AG04450 (cell line): ENCODE measurements at regions not wholly inside any gene's neighbourhood (a gene's known extent, or its start where the extent isn't known, plus 50 kb on each side); places are given as distances from the start of the nearest gene placed in this dataset.

Source experiments
- CTCF ChIA-PET: fragments of 300-600, 350-600 bp; formaldehyde crosslinking; extraction: SDS; loops from one replicate; lab custom pipeline; 2022; ENCODE audit warnings: antibody characterized with exemption, inconsistent platforms; lab: Charles Lee
- POLR2A ChIA-PET: fragments of 350-600 bp; formaldehyde crosslinking; extraction: SDS; loops from one replicate; lab custom pipeline; 2021; ENCODE audit warnings: antibody characterized with exemption, inconsistent platforms; lab: Yijun Ruan, JAX
- DNase-seq: peaks from one replicate; pipeline ENCODE4 v3.0.0-alpha.2; 2011; ENCODE audit warnings: low read depth, low spot score
- H3K27ac ChIP-seq: one replicate; pipeline ENCODE4 v1.5.1; 2012; ENCODE audit warnings: low read depth, low read length, control low read depth
- H3K27me3 ChIP-seq: one replicate; pipeline ENCODE4 v1.6.0; 2012; ENCODE audit warnings: low read length; ENCODE audit not compliant: control insufficient read depth, insufficient read depth
- H3K4me3 ChIP-seq: 2 replicates; pipeline ENCODE4 v1.5.1; 2011; ENCODE audit warnings: mild to moderate bottlenecking, low read depth, low read length, control low read depth
- H3K9me3 ChIP-seq: 2 replicates; pipeline ENCODE4 v1.5.1; 2012; ENCODE audit warnings: low read length; ENCODE audit not compliant: control insufficient read depth, insufficient read depth
- CTCF ChIP-seq: IDR thresholded peaks from 2 replicates; pipeline ENCODE4 v1.5.1; 2011; ENCODE audit warnings: low read depth, low read length, control low read depth, inconsistent platforms

- no peak for DNase-seq
- ChIA-PET CTCF (interaction anchor here (0.6 kb wide), 1 partner anchor 758 kb away, joined by 3 read pairs; no protein-coding TSS in a partner anchor), POLR2A (no interaction called here)
- H3K9me3 ChIP-seq = no peaks in the 10 kb centered on the region
- H3K27ac ChIP-seq = no peak overlapping the region
- H3K27me3 ChIP-seq = no peaks in the 10 kb centered on the region
- no peak overlapping the region for H3K4me3 ChIP-seq
- TF ChIP-seq CTCF = no peak
Observed at GRCh38 chr5:124554746-124555578, 191.5 kb downstream of the ZNF608 start.

GRCh38 chr5:124553911-124554310 is 192.5 kb downstream of the ZNF608 start:
- ChIA-PET POLR2A (no interaction called here), CTCF (no interaction called here)
- no peaks in the 10 kb centered on the region for H3K27me3 ChIP-seq
- TF ChIP-seq CTCF = no peak
- H3K4me3 ChIP-seq = no peak overlapping the region
- no peak overlapping the region for H3K27ac ChIP-seq
- DNase-seq = no peak
- H3K9me3 ChIP-seq = no peaks in the 10 kb centered on the region

- no peaks in the 10 kb centered on the region for H3K9me3 ChIP-seq
- H3K27ac ChIP-seq = no peak overlapping the region
- H3K4me3 ChIP-seq = no peak overlapping the region
- DNase-seq = no peak
- no peaks in the 10 kb centered on the region for H3K27me3 ChIP-seq
- CTCF ChIA-PET = no interaction called here
- no peak for TF ChIP-seq CTCF
- POLR2A ChIA-PET = no interaction called here
Observed at GRCh38 chr5:124552526-124552925, 193.9 kb downstream of the ZNF608 start.

GRCh38 chr5:124551939-124552279 is 194.5 kb downstream of the ZNF608 start:
- H3K27ac ChIP-seq = no peak overlapping the region
- no peak for DNase-seq
- POLR2A ChIA-PET = no interaction called here
- no peak for TF ChIP-seq CTCF
- no peaks in the 10 kb centered on the region for H3K27me3 ChIP-seq
- H3K9me3 ChIP-seq = no peaks in the 10 kb centered on the region
- CTCF ChIA-PET = no interaction called here
- H3K4me3 ChIP-seq = no peak overlapping the region

- Histone ChIP-seq H3K27me3 (no peaks in the 10 kb centered on the region), H3K27ac (no peak overlapping the region), H3K4me3 (no peak overlapping the region), H3K9me3 (no peaks in the 10 kb centered on the region)
- CTCF ChIA-PET = no interaction called here
- POLR2A ChIA-PET = no interaction called here
- no peak for DNase-seq
- no peak for TF ChIP-seq CTCF
Observed at GRCh38 chr5:124550731-124551130, 195.7 kb downstream of the ZNF608 start.
